RKO (cell line): ENCODE measurements at regions not wholly inside any gene's neighbourhood (a gene's known extent, or its start where the extent isn't known, plus 50 kb on each side); places are given as distances from the start of the nearest gene placed in this dataset.
"Not testable (repeated sequence)": the region's sequence is repeated elsewhere in the genome, so short reads cannot be mapped to it uniquely, and the experiment has no call there.

Experiments used
- DNase-seq: peaks from one replicate; pipeline ENCODE4 v3.0.0-alpha.2; 2016; ENCODE audit warnings: low spot score

DNA sequence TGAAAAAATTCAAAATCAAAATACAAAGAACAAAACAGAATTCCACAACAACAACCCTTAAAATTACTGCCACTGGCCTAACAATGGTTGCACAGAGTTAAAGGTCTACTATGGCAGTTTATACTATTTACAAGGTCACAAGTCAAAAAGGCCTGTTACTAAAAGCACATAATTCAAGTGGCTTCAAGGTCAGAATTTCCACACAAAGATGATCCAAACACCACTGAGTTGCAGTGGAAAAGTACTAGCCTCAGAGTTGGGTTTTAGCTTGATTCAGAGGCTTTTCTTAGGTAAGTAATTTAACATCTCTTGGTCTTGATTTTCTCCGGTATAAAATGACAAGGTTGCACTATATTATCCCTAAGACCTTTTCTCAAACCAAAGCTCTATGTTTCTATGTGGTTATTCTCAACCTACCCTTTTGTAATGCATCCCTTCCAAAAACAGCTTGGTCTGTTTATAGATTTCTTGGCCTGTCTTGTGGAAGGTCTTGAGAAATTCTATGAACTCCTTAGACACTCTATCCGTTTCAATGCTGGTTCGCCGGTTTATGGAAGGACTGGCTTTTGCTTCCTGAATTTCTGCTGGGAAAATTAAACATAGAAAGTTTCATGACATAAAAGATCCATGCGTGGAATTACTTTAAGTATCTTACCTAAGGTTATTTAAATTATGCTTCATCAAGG lies 69.5 kb downstream of the MDH2 start:
- DNase-seq = not testable (repeated sequence)

DNA sequence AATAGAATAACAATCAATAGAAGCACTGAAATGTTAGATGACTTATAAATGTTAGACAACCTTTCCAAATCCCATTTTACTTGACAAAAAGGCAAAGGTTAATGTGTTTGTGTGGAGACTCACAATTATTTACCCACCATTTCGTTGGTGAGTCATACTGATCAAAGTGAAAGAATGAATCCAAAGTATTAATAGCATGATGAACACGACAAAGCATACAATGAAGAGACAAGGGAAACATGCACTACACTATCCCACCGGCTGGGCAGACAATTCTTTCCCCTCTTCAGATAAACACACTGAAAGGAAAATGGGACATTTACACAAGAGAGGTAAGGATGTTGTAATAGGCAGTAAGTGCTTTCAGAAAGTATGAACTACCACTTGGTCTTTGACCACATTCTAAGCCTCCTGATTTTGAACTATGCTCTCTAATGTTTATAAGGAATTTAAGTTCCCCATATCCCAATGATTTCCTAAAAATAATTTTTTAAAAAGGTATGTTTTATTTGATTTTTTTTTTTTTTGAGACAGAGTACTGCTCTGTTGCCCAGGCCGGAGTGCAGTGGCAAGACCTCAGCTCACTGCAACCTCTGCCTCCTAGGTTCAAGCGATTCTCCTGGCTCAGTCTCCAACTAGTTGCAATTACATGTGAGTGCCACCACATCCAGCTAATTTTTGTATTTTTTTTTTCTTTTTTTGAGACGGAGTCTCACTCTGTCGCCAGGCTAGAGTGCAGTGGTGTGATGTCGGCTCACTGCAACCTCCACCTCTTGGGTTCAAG lies 70.5 kb downstream of the MDH2 start:
- DNase-seq = not testable (repeated sequence)

DNA sequence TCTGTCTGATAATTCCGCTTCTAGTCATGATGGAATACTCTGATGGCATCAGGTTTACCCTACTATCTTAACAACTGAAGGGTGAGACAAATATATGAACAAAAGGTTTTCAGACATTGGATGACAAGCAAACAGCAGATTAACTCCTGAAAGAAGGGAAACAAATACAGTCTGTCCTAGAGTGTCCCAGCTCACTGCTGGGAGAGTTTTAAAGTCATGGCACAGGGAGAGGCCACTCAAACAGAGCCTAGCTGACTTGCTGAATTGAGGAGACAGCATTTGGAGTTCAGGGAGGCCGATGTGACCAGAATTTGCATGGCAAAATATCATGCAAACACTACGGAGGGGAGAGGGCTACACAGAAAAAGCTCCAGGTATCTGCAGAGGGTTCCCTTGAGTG lies 73.1 kb downstream of the MDH2 start:
- no peak for DNase-seq

DNA sequence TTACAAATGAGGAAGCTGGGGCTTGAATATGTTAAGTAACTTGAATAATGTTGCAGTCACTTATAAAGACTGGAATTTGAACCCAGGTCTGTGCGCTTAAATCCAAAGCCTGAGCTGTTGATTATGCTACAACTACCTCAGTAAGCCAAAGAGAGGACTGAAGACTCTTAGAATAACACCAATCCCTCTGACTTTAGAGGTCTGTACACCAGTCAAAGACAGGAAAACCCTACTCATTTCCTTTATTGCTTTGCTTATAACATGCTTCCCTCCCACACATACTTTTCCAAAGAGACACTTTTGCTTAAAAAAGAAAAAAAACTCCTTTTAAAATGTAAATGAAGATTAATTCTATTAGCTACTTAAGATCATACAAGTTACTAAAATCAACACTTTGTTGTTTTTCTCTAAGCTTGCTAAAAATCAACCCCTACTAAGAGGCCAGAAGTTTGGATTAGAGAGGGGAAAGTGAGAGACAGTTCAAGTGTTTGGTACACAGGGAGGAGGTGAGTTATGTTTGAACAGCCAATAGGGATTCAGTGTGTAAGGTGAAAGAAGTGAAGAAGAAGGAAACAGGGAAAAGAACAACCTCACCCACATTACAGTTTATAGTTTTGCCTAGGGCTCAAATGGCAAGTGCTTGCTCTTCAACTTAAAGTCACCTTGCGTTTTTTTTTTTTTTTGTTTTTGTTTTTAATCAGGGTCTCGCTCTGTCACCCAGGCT lies 74.8 kb downstream of the MDH2 start:
- DNase-seq = no peak

DNA sequence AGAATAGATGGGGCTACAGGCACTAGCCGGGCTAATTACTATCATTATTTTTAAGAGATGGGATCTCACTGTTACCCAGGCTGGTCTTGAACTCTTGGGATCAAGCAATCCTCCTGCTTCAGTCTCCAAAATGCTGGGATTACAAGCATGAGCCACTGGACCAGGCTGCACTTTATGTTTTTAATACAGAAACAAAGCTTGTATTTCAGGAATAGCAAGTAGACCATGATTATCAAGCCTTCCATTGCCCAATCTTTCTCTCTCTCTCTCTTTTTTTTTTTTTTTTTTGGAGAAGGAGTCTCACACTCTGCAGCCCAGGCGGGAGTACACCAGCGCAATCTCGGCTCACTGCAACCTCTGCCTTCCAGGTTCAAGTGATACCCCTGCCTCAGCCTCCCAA lies 75.4 kb downstream of the MDH2 start:
- DNase-seq = no peak

DNA sequence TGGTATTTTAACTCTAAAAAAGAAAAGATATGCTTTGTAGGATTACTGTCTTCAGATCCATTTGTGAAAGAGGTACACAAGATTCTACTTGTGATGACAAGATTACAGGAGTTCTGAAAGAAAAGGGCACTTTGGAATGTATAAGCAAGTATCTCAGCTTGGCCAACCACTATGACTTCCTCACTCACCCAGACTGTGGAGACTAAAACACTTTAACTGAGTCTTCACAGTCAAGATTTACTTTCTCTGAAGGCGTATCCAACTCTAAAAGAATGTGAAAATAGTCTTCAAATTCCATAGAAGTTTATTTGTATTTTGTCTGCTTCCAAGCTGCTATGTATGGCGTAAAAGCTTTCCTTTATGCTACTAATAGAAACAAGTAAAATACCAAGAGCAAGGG lies 76.1 kb upstream of the SRRM3 start:
- no peak for DNase-seq

DNA sequence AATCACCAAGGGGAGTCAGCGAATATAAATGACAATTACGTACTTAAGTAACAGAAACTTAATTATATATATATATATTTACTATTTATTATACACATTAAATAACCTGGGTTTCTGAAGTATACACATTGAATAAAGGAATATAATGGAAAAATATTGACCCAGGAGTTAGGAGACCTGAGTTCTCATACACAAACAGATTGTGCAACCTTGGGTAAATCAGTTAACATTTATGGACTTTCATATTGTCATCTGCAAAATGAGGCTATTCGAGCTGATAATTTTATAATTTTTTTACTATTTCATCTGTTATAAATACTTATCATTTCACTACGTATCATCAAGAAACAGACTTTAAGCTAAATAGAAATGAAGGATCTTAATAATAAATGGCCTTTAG lies 75.1 kb upstream of the SRRM3 start:
- DNase-seq = no peak

DNA sequence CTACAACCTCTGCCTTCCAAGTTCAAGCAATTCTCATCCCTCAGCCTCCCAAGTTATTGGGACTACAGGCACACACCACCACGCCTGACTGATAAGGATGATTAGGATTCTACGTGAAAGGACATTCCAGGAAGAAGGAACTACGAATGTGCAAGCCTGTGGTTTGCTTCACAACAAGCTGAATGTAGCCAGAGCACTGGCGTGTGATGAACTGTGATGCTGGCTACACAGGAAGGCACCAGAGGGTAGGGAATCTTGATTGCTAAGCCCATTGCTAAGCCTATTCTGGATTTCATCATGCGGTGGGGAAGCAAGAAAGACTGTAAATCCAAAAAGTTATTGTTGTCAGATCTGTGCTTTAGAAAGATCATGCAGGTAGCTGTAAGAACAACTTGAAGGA lies 72.3 kb upstream of the SRRM3 start:
- DNase-seq = no peak

DNA sequence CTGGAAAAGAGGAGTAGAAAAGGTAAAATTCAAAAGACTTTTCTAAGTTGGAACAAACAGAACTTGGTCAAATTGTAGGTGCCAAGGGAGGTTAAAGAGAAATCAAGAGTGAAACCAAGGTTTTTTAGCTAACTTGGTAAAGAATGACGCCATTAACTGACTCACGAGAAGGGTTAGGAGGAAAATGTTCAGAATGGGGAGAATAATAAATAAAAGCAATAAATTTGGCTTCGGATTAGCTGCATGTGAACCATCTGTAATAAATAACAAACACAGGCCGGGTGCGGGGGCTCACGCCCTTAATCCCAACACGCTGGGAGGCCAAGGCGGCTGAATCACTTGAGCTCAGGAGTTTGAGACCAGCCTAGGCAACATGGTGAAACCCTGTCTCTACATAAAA lies 71.9 kb upstream of the SRRM3 start:
- DNase-seq = no peak

DNA sequence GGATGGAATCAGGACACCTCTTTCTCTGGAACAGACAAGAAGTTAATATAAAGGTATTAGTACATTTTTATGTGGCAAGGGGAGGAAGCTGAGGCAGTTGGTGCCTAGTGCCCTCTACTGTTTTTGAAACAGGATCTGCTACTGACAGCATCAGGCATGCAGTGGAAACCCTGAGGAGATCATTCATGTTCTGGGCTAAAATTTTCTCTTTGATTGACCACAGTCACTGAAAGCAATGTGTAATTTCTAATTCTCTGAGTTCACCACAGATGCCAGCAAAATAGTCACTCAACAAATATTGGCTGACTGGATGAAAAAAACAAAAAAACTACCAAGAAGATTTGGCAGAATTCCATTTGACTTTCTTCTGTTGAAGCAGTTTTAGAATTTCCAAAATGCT lies 71.0 kb upstream of the SRRM3 start:
- peak; percentile 49 for DNase-seq

DNA sequence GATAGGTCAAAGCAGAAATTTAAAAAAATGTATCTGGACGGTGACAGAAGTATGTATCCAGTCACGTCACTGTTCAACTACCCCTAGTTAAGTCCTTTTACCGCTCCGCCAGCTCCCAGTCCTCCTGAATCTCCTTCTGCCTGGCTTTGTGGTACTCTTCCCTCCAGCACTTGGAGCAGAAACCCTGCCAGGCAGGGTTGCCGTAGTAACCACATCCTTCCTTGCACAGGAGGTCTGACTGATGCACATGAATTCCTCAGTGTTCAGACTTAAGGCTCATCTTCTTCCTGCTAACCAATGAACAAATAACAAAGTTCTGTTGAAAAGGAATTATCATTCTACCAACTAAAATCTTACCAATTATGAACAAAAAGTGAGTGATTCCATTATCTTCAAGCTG lies 69.8 kb upstream of the SRRM3 start:
- DNase-seq = not testable (repeated sequence)

DNA sequence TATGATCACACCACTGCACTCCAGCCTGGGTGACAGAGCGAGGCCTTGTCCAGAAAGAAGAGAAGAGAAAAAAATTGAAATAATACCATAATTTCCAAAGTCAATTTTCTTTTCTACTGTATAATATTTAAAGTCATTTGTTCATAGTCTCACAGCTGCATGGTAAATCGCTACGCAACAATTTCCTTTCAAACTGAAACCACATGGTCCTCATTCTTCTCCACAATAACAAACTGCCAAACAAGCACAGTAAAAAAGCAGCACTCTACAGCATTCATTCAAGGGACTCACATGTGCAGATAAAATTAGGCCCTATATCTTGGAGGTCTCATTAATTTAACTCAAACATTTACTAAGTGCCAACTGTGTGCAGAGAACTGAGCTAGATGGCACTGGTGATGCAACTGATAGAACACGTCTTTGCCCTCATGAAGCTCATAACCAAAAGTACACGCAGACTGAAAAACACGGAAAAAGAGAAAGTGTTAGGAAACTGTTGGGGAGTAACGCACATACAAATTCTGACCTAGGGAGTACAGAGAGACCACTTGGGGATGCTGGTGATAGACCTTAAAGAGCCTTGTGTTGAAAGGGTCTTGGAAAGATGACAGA lies 68.4 kb upstream of the SRRM3 start:
- no peak for DNase-seq

DNA sequence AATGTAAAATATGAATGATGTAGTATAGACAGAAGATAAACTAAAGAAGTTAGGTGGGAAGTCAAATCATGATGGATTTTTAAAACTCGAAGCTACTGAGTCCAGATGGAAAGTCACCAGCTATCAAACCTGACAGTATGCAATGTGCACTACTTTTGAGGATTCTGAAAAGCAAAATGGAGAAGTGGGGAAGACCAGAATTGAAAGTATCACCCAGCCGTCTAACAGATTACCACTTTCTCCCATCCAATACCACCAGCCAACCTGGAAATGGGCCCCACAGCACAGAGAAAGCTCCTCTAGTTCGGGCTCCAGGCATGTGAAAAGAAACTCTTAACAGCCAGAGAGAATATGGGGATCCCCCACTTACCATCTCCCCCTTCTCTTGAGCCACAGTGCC lies 67.9 kb upstream of the SRRM3 start:
- no peak for DNase-seq

DNA sequence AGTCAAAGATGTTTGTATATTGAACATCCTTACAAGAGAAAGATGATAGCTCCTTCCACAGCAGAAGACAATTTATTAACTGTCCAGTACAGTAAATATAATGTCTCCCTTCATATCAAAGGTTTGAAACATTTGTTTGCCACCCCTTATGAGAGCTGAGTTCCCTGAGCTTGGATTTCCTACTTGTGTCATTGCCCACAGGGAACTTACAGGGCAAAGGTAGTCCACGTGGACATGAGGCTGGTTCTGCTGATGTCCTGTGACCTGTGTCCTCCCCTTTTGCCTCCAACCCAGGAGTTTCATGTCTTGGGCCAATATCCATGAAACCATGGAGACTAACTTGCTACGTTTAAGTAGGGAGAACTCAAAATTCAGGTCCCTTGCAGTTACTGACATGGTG lies 66.4 kb upstream of the SRRM3 start:
- DNase-seq = not testable (repeated sequence)

DNA sequence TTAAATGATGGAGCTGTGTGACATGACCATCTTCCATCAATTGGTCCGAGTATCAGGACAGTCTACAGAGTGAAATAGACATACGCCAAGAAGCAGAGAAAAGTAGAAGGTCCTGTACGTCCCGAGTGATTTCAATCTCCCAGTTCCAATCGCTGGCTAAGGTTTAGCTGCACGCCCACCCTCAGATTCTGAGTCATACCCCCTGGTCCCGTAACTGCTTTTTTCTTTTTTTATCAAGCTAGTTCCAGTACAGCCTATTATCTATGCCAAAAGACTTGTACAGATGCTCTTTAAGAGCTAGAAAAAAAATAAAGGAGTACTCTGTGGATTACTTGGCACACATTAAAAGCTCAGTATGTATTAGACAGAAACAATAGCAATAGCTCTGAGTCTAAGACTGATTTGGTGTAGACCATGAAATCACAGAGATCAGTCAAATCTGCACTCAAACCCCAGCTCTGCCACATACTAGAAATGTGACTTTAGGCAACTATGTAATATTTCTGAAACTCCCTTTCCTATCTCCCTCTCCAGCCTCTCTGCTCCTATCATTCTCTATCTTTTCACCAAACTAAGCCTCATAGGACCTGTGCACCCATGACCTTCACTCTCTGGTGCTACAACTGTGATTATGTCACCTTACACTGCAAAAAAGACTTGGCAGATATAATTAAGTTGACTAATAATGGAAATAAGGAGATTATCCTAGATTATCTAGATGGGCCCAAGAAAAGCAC lies 63.0 kb upstream of the SRRM3 start:
- DNase-seq = not testable (repeated sequence)

DNA sequence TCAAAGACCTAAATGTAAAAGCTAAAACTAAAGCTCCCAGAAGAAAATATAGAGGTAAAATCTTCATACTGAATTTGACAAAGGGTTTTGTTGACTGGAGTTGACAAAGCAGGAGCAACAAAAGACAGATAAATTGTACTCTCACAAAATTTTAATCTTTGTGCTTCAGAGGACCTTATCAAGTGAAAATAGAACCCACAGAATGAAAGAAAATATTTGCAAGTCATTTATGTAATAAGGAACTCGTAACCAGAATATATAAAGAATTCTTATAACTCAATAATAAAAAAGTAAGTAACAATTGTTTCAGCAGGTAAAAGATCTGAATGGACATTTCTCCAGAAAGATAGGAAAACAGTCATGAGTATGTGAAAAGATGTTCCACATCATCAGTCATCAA lies 62.0 kb upstream of the SRRM3 start:
- no peak for DNase-seq

DNA sequence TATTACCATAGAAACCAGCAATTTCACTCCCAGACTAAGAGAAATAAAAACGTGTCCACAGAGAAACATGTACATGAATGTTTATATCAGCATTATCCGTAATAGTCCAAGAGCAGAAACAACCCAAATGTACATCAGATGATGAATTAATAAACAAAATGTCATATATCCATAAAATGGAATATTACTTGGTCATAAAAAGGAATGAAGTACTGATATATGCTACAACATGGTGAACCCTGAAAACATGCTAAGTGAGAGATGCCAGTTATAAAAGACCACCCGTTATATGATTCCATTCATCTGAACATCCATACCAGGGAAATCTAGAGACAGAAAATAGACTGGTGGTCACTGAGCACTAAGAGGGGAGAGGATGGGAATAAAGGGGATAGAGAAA lies 61.4 kb upstream of the SRRM3 start:
- DNase-seq = not testable (repeated sequence)

DNA sequence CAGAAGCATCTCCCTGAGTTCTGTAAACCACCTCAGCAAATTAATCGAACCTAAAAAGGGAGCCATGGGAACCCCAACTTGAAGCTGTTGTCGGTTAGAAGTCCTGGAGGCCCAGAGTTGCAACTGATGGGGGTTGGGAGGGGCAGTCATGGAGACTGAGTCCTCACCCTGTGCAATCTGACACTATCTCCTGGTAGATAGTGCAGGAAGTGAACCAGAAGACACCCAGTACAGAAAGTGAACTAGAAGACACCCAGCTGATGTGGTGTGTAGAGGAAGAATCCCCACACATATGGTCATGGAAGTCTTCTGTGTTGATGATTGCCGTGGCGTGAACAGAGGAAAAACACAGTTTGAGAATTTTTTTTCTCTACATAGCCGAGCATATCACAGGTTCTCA lies 58.8 kb upstream of the SRRM3 start:
- no peak for DNase-seq

DNA sequence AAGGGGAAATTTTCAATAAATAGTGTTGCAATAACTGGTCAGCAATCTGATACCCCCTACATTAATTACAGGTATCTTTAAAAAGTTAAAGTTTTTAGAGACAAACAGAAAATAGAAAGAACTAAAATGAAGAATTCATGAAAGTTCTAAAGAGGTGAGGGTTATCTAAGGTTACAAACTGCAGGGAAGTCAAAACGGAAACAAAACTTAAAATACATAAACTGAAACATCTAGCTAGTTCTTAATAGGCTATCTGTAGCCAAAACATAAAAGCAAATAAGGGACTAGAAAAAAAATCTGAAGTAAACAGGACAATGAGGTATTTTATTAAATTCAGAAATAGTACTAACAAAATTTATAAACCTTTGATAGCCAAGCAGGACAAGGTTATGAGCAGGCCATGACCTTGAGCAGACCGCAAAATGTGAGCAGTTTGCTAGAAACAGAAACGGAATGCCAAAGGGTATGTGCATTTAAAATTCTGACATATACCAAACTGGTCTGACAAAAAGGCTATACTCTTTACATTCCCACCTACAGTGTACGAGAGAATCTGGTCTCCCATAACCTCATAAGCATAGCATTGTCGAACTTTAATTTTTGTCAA lies 56.9 kb upstream of the SRRM3 start:
- not testable (repeated sequence) for DNase-seq

DNA sequence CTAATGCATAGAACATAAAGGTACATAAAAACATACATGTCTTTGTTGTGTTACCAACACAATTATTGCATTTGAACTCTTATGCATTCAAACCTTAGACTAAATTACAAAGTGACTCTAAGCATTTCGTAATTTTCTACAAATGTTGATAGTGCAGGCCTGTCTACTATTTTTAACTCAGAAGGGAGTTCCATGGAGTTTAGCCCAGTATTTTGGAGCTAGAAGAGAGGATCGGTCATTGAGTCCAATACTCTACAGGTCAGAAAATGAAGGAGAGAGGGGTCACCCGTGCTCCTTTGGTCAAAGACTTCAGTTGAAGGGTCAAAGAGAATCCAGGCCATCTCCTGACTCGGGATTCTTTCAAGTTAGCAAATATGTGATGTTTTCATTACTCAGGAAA lies 55.3 kb upstream of the SRRM3 start:
- no peak for DNase-seq

DNA sequence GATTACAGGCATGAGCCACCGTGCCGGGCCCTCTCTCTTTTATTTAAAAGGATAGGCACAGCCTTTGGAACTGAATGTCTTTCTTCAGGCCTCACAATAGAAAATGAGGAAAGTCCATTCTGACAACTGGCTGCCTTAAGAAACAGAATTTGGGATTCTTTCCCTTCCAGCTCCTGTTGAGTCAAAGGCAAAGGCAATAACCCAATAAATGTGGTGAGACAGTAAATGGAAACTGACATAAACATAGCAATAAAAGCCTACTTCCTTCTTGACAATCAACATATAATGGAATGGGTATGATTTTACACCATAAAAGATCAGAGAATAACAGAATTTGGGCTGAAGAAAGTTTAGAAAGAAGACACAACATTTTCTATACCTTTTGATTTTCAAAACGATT lies 52.7 kb upstream of the SRRM3 start:
- not testable (repeated sequence) for DNase-seq
